A549 (cell line): ENCODE measurements at regions not wholly inside any gene's neighbourhood (a gene's known extent, or its start where the extent isn't known, plus 50 kb on each side); places are given as distances from the start of the nearest gene placed in this dataset.

Experiments used
- ATAC-seq, 2 experiments: fragments of 200-7000 bp in 1 of 2; fragments of >200 bp in 1 of 2; cut with Nextera tagmentation in 1 of 2; cut with Tn5 transposase in 1 of 2; 3 replicates each; pipeline versions ENCODE4 v1.8.0 to v1.9.1; 2018 to 2020; ENCODE audit warnings: mild to moderate bottlenecking in 1 of 2, moderate library complexity in 1 of 2
- CTCF ChIA-PET: fragments of 300-600 bp; sonication (Branson Sonifier 250); formaldehyde crosslinking; extraction: SDS; loops from one replicate; lab custom pipeline; 2021; ENCODE audit warnings: antibody characterized with exemption, inconsistent platforms; lab: Yijun Ruan, JAX
- POLR2A ChIA-PET: fragments of 350-600 bp; formaldehyde crosslinking; extraction: SDS; loops from one replicate; lab custom pipeline; 2021; ENCODE audit warnings: antibody characterized with exemption, inconsistent platforms; lab: Yijun Ruan, JAX
- DNase-seq, 2 experiments: peaks; one replicate each; pipeline versions ENCODE4 v3.0.0 to v3.0.0-alpha.2; 2011 to 2016; ENCODE audit warnings: low read depth in 1 of 2, low spot score in 1 of 2
- FAIRE-seq: peaks from 2 replicates; lab custom pipeline; 2011; peaks lifted over from hg19 to GRCh38; lab: Jason Lieb, UNC
- H3K27ac ChIP-seq, 2 experiments: fragments of >200 bp; sonication (Bioruptor Twin); formaldehyde crosslinking; 3 replicates each; pipeline ENCODE4 v1.5.1; 2016 to 2017
- H3K4me1 ChIP-seq: fragments of >200 bp; sonication (Bioruptor Twin); formaldehyde crosslinking; 3 replicates; pipeline ENCODE4 v1.6.1; 2016
- H3K4me2 ChIP-seq: fragments of >200 bp; sonication (Bioruptor Twin); formaldehyde crosslinking; 3 replicates; pipeline ENCODE4 v1.6.1; 2016
- H3K4me3 ChIP-seq: fragments of >200 bp; sonication (Bioruptor Twin); formaldehyde crosslinking; 3 replicates; pipeline ENCODE4 v1.5.1; 2016
- H3K9me3 ChIP-seq: fragments of >200 bp; sonication (Bioruptor Twin); formaldehyde crosslinking; 3 replicates; pipeline ENCODE4 v1.6.1; 2016
- CBX8 ChIP-seq: fragments of 200-600 bp; sonication (generic); IDR thresholded peaks from 2 replicates; pipeline ENCODE4 v1.6.1; 2016
- CHD2 ChIP-seq: fragments of 150-350 bp; IDR thresholded peaks from 2 replicates; pipeline ENCODE4 v1.6.1; 2014; ENCODE audit warnings: low read length; ENCODE audit not compliant: partially characterized antibody
- EP300 ChIP-seq, 2 experiments: fragments of >200 bp; sonication (Bioruptor Twin); formaldehyde crosslinking; IDR thresholded peaks; 2 replicates in 1 of 2; 3 replicates in 1 of 2; pipeline ENCODE4 v1.6.1; 2016 to 2017
- HOXA7 ChIP-seq: fragments of 250-450 bp; sonication (Bioruptor Pico); IDR thresholded peaks from 2 replicates; pipeline ENCODE4 v1.5.0; 2020; ENCODE audit warnings: mild to moderate bottlenecking, moderate library complexity
- HOXB13 ChIP-seq: fragments of 250-450 bp; sonication (Bioruptor Pico); IDR thresholded peaks from 2 replicates; pipeline ENCODE4 v1.5.0; 2020; ENCODE audit warnings: low read depth, mild to moderate bottlenecking, moderate library complexity
- JUN ChIP-seq, 2 experiments: fragments of >200 bp; sonication (Bioruptor Twin); formaldehyde crosslinking; IDR thresholded peaks; 2 replicates in 1 of 2; 3 replicates in 1 of 2; pipeline ENCODE4 v1.6.1; 2016 to 2017
- KDM5A ChIP-seq: fragments of 200-600 bp; sonication (generic); IDR thresholded peaks from 2 replicates; pipeline ENCODE4 v1.6.1; 2016; ENCODE audit warnings: antibody characterized with exemption, mild to moderate bottlenecking
- MAFK ChIP-seq: fragments of 450-650 bp; IDR thresholded peaks from 2 replicates; pipeline ENCODE4 v1.6.1; 2014; ENCODE audit not compliant: partially characterized antibody
- MYC ChIP-seq: IDR thresholded peaks from 2 replicates; pipeline ENCODE4 v1.6.1; 2012; ENCODE audit warnings: mild to moderate bottlenecking, inconsistent platforms, low read length, improper control_type of control experiment, borderline replicate concordance
- NFE2L2 ChIP-seq: fragments of 150-350 bp; conservative IDR thresholded peaks from 2 replicates; pipeline ENCODE4 v1.6.1; 2014; ENCODE audit warnings: low read length
- NR3C1 ChIP-seq: fragments of >200 bp; sonication (Bioruptor Twin); formaldehyde crosslinking; IDR thresholded peaks from 3 replicates; pipeline ENCODE4 v1.6.1; 2017
- POLR2A ChIP-seq: IDR thresholded peaks from 2 replicates; pipeline ENCODE4 v1.6.1; 2012; ENCODE audit warnings: mild to moderate bottlenecking, low read length
- RAD21 ChIP-seq, 2 experiments: fragments of >200 bp in 1 of 2; sonication (Bioruptor Twin) in 1 of 2; formaldehyde crosslinking in 1 of 2; IDR thresholded peaks in 1 of 2; conservative IDR thresholded peaks in 1 of 2; 2 replicates in 1 of 2; 3 replicates in 1 of 2; pipeline ENCODE4 v1.6.1; 2012 to 2018; ENCODE audit warnings: inconsistent platforms in 1 of 2
- RCOR1 ChIP-seq: fragments of 150-350 bp; IDR thresholded peaks from 2 replicates; pipeline ENCODE4 v1.6.1; 2014; ENCODE audit warnings: antibody characterized with exemption, low read length, low read depth
- RFX5 ChIP-seq: fragments of 450-650 bp; IDR thresholded peaks from 2 replicates; pipeline ENCODE4 v1.7.1; 2014; ENCODE audit warnings: antibody characterized with exemption, mild to moderate bottlenecking, moderate library complexity
- SMC3 ChIP-seq: fragments of >200 bp; sonication (Bioruptor Twin); formaldehyde crosslinking; IDR thresholded peaks from 3 replicates; pipeline ENCODE4 v1.6.1; 2018; ENCODE audit warnings: inconsistent platforms
- TP53 ChIP-seq: fragments of 250-450 bp; sonication (Bioruptor Pico); IDR thresholded peaks from 2 replicates; pipeline ENCODE4 v1.5.0; 2021; ENCODE audit warnings: mild to moderate bottlenecking, moderate library complexity
- ZC3H11A ChIP-seq: fragments of 450-650 bp; IDR thresholded peaks from 2 replicates; pipeline ENCODE4 v1.6.1; 2014; ENCODE audit warnings: antibody characterized with exemption, mild to moderate bottlenecking
- ZNF302 ChIP-seq: fragments of 250-450 bp; sonication (Bioruptor Pico); IDR thresholded peaks from 2 replicates; pipeline ENCODE4 v1.9.0; 2021; ENCODE audit warnings: inconsistent platforms, mild to moderate bottlenecking, moderate library complexity
- ZSCAN20 ChIP-seq: fragments of 250-450 bp; sonication (Bioruptor Pico); IDR thresholded peaks from 2 replicates; pipeline ENCODE4 v1.8.0; 2022; ENCODE audit warnings: mild to moderate bottlenecking, moderate library complexity
- WGBS: methylation state at CpG from one replicate; pipeline ENCODE4 v1.1.6; 2017; ENCODE audit errors: missing lambda C conversion rate; 5-methylcytosine and 5-hydroxymethylcytosine counted together
- TF ChIP-seq, protein P1 (sequence below): IDR thresholded peaks from 2 replicates; pipeline ENCODE4 v1.6.1; 2012
- TF ChIP-seq, protein P2 (sequence below): fragments of 450-650 bp; IDR thresholded peaks from 2 replicates; pipeline ENCODE4 v1.6.1; 2014; ENCODE audit warnings: antibody characterized with exemption
- TF ChIP-seq, protein P3 (sequence below): IDR thresholded peaks from 2 replicates; pipeline ENCODE4 v1.6.1; 2012
- TF ChIP-seq, protein P4 (sequence below): fragments of 250-450 bp; sonication (Bioruptor Pico); IDR thresholded peaks from 2 replicates; pipeline ENCODE4 v1.5.0; 2021; ENCODE audit warnings: mild to moderate bottlenecking, moderate library complexity, borderline replicate concordance

DNA sequence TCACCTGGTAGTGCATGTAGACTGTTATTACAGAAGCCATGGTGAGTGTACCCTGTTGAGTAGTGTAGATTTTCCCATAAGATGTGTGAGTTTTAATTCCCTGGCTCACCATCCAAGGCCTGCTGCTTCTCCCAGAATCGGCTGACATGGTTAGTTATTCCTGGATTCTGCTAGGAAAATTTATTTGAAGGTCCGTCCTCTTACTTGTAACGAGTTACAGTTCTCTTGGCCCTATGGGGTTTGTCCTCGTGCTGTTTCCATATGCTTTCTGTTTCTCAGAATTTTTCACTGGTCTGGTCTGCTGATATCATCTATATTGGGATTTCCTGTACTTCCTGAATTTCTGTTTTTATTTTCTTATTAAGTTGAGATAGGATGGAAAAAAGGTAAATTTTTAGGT lies 423.3 kb upstream of the RGS6 start:
- FAIRE-seq (no peak), DNase-seq (no peak), ATAC-seq (no peak)
- Histone ChIP-seq H3K4me3 (no peak overlapping the region), H3K4me1 (no peaks in the 10 kb centered on the region), H3K27ac (no peak overlapping the region), H3K4me2 (no peak overlapping the region), H3K9me3 (no peaks in the 10 kb centered on the region)
- TF ChIP-seq RFX5 (no peak), CHD2 (no peak), NR3C1 (no peak), NFE2L2 (no peak), ZC3H11A (no peak), HOXB13 (CRISPR knock-in tag) (no peak), MAFK (no peak), RAD21 (conservative IDR thresholded peaks at IDR 0.05 in 1 of 2, IDR thresholded peaks at IDR 0.05 in 1 of 2) (no peak), CBX8 (no peak)
- TF ChIP-seq, protein P1, sequence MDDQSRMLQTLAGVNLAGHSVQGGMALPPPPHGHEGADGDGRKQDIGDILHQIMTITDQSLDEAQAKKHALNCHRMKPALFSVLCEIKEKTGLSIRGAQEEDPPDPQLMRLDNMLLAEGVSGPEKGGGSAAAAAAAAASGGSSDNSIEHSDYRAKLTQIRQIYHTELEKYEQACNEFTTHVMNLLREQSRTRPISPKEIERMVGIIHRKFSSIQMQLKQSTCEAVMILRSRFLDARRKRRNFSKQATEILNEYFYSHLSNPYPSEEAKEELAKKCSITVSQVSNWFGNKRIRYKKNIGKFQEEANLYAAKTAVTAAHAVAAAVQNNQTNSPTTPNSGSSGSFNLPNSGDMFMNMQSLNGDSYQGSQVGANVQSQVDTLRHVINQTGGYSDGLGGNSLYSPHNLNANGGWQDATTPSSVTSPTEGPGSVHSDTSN: no peak
- TF ChIP-seq, protein P2, sequence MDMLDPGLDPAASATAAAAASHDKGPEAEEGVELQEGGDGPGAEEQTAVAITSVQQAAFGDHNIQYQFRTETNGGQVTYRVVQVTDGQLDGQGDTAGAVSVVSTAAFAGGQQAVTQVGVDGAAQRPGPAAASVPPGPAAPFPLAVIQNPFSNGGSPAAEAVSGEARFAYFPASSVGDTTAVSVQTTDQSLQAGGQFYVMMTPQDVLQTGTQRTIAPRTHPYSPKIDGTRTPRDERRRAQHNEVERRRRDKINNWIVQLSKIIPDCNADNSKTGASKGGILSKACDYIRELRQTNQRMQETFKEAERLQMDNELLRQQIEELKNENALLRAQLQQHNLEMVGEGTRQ: no peak
- CTCF ChIA-PET: interaction anchor here (1.2 kb wide), 1 partner anchor 9 kb away, joined by 3 read pairs; no protein-coding TSS in a partner anchor
- POLR2A ChIA-PET: no interaction called here
- 67% methylated on average over 4 of the region's 4 CpGs for WGBS

GRCh38 chr14:71511152-71511551 lies 421.1 kb upstream of the RGS6 start:
- CTCF ChIA-PET: interaction anchor here (0.7 to 2.4 kb wide), 3 partner anchors 16 to 407 kb away, joined by 3 to 6 read pairs (median 3); no protein-coding TSS in a partner anchor
- no peak for FAIRE-seq
- Histone ChIP-seq H3K4me1 (no peaks in the 10 kb centered on the region), H3K9me3 (no peaks in the 10 kb centered on the region), H3K4me2 (no peak overlapping the region), H3K4me3 (no peak overlapping the region), H3K27ac (no peak overlapping the region)
- DNase-seq: no peak
- WGBS: 76% methylated on average over 2 of the region's 2 CpGs
- POLR2A ChIA-PET: no interaction called here
- no peak for ATAC-seq
- TF ChIP-seq TP53 (CRISPR knock-in tag): no peak
- TF ChIP-seq RAD21 (conservative IDR thresholded peaks at IDR 0.05 in 1 of 2, IDR thresholded peaks at IDR 0.05 in 1 of 2): no peak
- TF ChIP-seq CBX8: no peak
- no peak for TF ChIP-seq MYC
- TF ChIP-seq ZNF302 (CRISPR knock-in tag): no peak
- no peak for TF ChIP-seq KDM5A
- TF ChIP-seq RCOR1: no peak
- TF ChIP-seq JUN (IDR thresholded peaks at IDR 0.05): no peak
- no peak for TF ChIP-seq NR3C1
- no peak for TF ChIP-seq HOXB13 (CRISPR knock-in tag)
- TF ChIP-seq NFE2L2: no peak
- no peak for TF ChIP-seq POLR2A
- TF ChIP-seq RFX5: no peak
- TF ChIP-seq ZSCAN20: no peak
- TF ChIP-seq, protein P3, sequence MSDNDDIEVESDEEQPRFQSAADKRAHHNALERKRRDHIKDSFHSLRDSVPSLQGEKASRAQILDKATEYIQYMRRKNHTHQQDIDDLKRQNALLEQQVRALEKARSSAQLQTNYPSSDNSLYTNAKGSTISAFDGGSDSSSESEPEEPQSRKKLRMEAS: no peak
- no peak for TF ChIP-seq ZC3H11A
- no peak for TF ChIP-seq EP300 (IDR thresholded peaks at IDR 0.05)
- TF ChIP-seq SMC3: no peak
- TF ChIP-seq, protein P4, sequence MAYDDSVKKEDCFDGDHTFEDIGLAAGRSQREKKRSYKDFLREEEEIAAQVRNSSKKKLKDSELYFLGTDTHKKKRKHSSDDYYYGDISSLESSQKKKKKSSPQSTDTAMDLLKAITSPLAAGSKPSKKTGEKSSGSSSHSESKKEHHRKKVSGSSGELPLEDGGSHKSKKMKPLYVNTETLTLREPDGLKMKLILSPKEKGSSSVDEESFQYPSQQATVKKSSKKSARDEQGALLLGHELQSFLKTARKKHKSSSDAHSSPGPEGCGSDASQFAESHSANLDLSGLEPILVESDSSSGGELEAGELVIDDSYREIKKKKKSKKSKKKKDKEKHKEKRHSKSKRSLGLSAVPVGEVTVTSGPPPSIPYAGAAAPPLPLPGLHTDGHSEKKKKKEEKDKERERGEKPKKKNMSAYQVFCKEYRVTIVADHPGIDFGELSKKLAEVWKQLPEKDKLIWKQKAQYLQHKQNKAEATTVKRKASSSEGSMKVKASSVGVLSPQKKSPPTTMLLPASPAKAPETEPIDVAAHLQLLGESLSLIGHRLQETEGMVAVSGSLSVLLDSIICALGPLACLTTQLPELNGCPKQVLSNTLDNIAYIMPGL (CRISPR knock-in tag): no peak
- no peak for TF ChIP-seq HOXA7
